SK-N-MC (cell line): ENCODE measurements at regions not wholly inside any gene's neighbourhood (a gene's known extent, or its start where the extent isn't known, plus 50 kb on each side); places are given as distances from the start of the nearest gene placed in this dataset.

Source experiments
- EZH2 ChIP-seq: fragments of 200-600 bp; sonication (generic); IDR thresholded peaks from one replicate; pipeline ENCODE4 v1.6.1; 2017; ENCODE audit warnings: antibody characterized with exemption
- POLR2AphosphoS5 ChIP-seq: IDR thresholded peaks from 2 replicates; pipeline ENCODE4 v1.6.1; 2012; ENCODE audit warnings: mild to moderate bottlenecking, low read depth, low read length, borderline replicate concordance

GRCh38 chr9:21574261-21574660 is 92.1 kb upstream of the IFNE start:
- TF ChIP-seq EZH2 = no peak
- no peak for TF ChIP-seq POLR2AphosphoS5
